PFSK-1 (cell line): ENCODE measurements at regions not wholly inside any gene's neighbourhood (a gene's known extent, or its start where the extent isn't known, plus 50 kb on each side); places are given as distances from the start of the nearest gene placed in this dataset.

Experiments used
- FOXP2 ChIP-seq: optimal IDR thresholded peaks from 2 replicates; pipeline ENCODE3; 2011; ENCODE audit warnings: borderline replicate concordance, control low read depth, inconsistent platforms; ENCODE audit not compliant: insufficient read depth; ENCODE audit errors: extremely low read length, extremely low read depth
- POLR2AphosphoS5 ChIP-seq: IDR thresholded peaks from 2 replicates; pipeline ENCODE4 v1.6.1; 2012; ENCODE audit warnings: low read depth, mild to moderate bottlenecking, control low read depth, low read length, moderate library complexity
- SIN3A ChIP-seq: IDR thresholded peaks from 2 replicates; pipeline ENCODE4 v1.6.1; 2012; ENCODE audit warnings: mild to moderate bottlenecking, low read length, moderate library complexity, borderline replicate concordance; ENCODE audit not compliant: insufficient read depth
- TF ChIP-seq, protein P1 (sequence below), 2 experiments: IDR thresholded peaks; 2 replicates each; pipeline versions ENCODE4 v1.6.1 to v1.8.0; 2011 to 2012; ENCODE audit warnings: low read depth in 2 of 2, low read length in 2 of 2, control low read depth in 1 of 2, inconsistent platforms in 1 of 2, mild to moderate bottlenecking in 1 of 2, moderate library complexity in 1 of 2; ENCODE audit not compliant: insufficient read depth in 1 of 2

DNA sequence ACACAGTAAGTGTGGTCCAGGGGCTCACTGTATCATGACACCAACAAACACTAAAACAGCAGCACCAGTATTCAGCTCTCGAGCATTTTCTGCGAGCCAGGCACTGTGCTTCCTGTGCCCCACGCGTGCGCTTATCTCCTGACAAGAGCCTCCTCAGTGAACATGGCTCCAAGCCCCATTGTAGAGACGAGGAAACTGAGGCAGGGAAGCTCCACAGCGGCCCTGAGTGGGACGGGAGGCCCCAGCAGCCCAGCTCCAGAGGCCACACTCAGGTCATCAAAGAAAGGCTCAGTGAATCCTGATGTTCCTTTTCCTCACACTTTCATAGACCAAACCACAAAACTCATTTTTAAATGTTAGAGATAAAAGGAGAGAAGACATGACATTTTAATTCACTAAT lies 113.1 kb downstream of the TPRA1 start:
- no peak for TF ChIP-seq FOXP2
- TF ChIP-seq POLR2AphosphoS5 = no peak
- TF ChIP-seq, protein P1, sequence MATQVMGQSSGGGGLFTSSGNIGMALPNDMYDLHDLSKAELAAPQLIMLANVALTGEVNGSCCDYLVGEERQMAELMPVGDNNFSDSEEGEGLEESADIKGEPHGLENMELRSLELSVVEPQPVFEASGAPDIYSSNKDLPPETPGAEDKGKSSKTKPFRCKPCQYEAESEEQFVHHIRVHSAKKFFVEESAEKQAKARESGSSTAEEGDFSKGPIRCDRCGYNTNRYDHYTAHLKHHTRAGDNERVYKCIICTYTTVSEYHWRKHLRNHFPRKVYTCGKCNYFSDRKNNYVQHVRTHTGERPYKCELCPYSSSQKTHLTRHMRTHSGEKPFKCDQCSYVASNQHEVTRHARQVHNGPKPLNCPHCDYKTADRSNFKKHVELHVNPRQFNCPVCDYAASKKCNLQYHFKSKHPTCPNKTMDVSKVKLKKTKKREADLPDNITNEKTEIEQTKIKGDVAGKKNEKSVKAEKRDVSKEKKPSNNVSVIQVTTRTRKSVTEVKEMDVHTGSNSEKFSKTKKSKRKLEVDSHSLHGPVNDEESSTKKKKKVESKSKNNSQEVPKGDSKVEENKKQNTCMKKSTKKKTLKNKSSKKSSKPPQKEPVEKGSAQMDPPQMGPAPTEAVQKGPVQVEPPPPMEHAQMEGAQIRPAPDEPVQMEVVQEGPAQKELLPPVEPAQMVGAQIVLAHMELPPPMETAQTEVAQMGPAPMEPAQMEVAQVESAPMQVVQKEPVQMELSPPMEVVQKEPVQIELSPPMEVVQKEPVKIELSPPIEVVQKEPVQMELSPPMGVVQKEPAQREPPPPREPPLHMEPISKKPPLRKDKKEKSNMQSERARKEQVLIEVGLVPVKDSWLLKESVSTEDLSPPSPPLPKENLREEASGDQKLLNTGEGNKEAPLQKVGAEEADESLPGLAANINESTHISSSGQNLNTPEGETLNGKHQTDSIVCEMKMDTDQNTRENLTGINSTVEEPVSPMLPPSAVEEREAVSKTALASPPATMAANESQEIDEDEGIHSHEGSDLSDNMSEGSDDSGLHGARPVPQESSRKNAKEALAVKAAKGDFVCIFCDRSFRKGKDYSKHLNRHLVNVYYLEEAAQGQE (IDR thresholded peaks at IDR 0.05; ENCODE audit: insufficient read depth in 1 of 2, low read depth in 2 of 2, low read length in 2 of 2) = no peak
- TF ChIP-seq SIN3A = no peak
